Fibroblast of lung (primary cell): ENCODE measurements at regions not wholly inside any gene's neighbourhood (a gene's known extent, or its start where the extent isn't known, plus 50 kb on each side); places are given as distances from the start of the nearest gene placed in this dataset.

ENCODE experiments used
- EZH2 ChIP-seq: IDR thresholded peaks from 2 replicates; pipeline ENCODE4 v1.5.1; 2012; ENCODE audit warnings: low read length, control low read depth, mild to moderate bottlenecking; ENCODE audit errors: missing control alignments
- TF ChIP-seq, protein P1 (sequence below), 2 donors: IDR thresholded peaks in 1 of 2; conservative IDR thresholded peaks in 1 of 2; 1 replicate in 1 of 2; 2 replicates in 1 of 2; pipeline ENCODE4 v1.5.1; 2011 to 2012; ENCODE audit warnings: low read length in 2 of 2, control low read depth in 1 of 2, inconsistent platforms in 1 of 2, low read depth in 1 of 2, mild to moderate bottlenecking in 1 of 2

DNA sequence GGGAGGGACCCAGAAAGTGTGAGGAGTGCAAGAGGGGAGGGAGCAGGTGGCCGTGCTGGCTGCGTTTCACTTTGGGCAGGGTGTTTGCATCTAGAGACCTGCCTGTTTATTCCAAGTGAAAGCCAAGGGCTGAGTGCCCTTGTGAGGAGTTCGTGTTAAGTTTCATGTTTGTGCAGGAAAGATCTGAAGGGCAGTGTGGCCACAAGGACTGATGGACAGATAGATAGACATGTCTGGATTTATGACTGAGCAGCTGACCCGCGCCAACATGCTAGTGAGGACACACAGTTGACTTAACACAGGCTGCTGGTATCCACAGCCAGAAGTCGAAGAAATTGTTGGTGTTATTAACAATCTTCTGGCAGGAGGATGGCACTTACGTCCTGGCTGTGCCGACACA lies 387.6 kb upstream of the TNP1 start:
- TF ChIP-seq, protein P1, sequence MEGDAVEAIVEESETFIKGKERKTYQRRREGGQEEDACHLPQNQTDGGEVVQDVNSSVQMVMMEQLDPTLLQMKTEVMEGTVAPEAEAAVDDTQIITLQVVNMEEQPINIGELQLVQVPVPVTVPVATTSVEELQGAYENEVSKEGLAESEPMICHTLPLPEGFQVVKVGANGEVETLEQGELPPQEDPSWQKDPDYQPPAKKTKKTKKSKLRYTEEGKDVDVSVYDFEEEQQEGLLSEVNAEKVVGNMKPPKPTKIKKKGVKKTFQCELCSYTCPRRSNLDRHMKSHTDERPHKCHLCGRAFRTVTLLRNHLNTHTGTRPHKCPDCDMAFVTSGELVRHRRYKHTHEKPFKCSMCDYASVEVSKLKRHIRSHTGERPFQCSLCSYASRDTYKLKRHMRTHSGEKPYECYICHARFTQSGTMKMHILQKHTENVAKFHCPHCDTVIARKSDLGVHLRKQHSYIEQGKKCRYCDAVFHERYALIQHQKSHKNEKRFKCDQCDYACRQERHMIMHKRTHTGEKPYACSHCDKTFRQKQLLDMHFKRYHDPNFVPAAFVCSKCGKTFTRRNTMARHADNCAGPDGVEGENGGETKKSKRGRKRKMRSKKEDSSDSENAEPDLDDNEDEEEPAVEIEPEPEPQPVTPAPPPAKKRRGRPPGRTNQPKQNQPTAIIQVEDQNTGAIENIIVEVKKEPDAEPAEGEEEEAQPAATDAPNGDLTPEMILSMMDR (conservative IDR thresholded peaks at IDR 0.05 in 1 of 2, IDR thresholded peaks at IDR 0.05 in 1 of 2; ENCODE audit: low read depth in 1 of 2, low read length in 2 of 2), result no peak
- TF ChIP-seq EZH2, result no peak
